ENCODE measurements at regions not wholly inside any gene's neighbourhood (a gene's known extent, or its start where the extent isn't known, plus 50 kb on each side); places are given as distances from the start of the nearest gene placed in this dataset.

DNA sequence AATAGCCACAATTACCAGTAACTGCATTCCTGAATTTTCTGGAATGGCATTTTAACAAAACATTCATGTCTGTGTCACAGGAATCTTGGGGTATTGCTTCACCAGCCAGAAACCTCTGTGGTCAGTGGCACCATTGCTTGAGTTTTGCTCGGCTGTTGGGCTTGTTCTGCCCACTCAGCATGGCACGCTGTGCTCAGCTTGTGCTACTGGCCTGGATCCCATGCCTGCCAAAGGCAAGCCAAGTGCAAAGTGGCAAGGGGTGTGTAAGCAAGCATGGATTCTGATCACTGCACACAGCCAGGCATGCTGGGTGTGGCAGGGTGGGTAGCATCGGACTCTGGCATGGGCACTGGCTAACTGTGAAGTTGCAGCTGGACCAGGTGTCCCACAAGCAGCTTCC, 1150.9 kb downstream of the MRPL39 start:
- Histone ChIP-seq H3K9ac (ENCODE audit: low read length) (no peak overlapping the region), H3K27me3 (ENCODE audit: insufficient read depth, low read depth, low read length) (no peaks in the 10 kb centered on the region), H4K20me1 (ENCODE audit: insufficient read depth) (no peaks in the 10 kb centered on the region), H3K79me2 (replicated peaks; ENCODE audit: insufficient read depth, low read length) (no peaks in the 10 kb centered on the region), H2AFZ (ENCODE audit: low read depth, low read length) (no peak overlapping the region), H3K9me3 (ENCODE audit: low read length) (no peaks in the 10 kb centered on the region), H3K4me2 (ENCODE audit: low read length) (no peak overlapping the region), H3K9me2 (ENCODE audit: insufficient read depth, low read length) (peaks cover 2% of the 10 kb centered on the region), H3K36me3 (ENCODE audit: insufficient read depth, low read length) (no peaks in the 10 kb centered on the region), H3F3A (ENCODE audit: insufficient read depth, low read length, poor library complexity, severe bottlenecking) (no peaks in the 10 kb centered on the region), H3K4me3 (ENCODE audit: low read length) (no peak overlapping the region), H3K27ac (ENCODE audit: low read length) (no peak overlapping the region)
- no peak for TF ChIP-seq TAF1 (IDR thresholded peaks at IDR 0.05; ENCODE audit: low read depth)
- no peak for TF ChIP-seq MXI1 (conservative IDR thresholded peaks at IDR 0.05; ENCODE audit: poor library complexity, severe bottlenecking)
- TF ChIP-seq, protein P1, sequence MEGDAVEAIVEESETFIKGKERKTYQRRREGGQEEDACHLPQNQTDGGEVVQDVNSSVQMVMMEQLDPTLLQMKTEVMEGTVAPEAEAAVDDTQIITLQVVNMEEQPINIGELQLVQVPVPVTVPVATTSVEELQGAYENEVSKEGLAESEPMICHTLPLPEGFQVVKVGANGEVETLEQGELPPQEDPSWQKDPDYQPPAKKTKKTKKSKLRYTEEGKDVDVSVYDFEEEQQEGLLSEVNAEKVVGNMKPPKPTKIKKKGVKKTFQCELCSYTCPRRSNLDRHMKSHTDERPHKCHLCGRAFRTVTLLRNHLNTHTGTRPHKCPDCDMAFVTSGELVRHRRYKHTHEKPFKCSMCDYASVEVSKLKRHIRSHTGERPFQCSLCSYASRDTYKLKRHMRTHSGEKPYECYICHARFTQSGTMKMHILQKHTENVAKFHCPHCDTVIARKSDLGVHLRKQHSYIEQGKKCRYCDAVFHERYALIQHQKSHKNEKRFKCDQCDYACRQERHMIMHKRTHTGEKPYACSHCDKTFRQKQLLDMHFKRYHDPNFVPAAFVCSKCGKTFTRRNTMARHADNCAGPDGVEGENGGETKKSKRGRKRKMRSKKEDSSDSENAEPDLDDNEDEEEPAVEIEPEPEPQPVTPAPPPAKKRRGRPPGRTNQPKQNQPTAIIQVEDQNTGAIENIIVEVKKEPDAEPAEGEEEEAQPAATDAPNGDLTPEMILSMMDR (IDR thresholded peaks at IDR 0.05; ENCODE audit: poor library complexity, severe bottlenecking) = no peak
- no peak for TF ChIP-seq EP300 (conservative IDR thresholded peaks at IDR 0.05; ENCODE audit: poor library complexity, severe bottlenecking)
- TF ChIP-seq RAD21 (conservative IDR thresholded peaks at IDR 0.05) = no peak
- no peak for TF ChIP-seq EZH2 (IDR thresholded peaks at IDR 0.05; ENCODE audit: borderline replicate concordance, insufficient read depth, low read length, poor library complexity, severe bottlenecking)
- TF ChIP-seq SMC3 (conservative IDR thresholded peaks at IDR 0.05; ENCODE audit: poor library complexity) = no peak
- TF ChIP-seq, protein P2, sequence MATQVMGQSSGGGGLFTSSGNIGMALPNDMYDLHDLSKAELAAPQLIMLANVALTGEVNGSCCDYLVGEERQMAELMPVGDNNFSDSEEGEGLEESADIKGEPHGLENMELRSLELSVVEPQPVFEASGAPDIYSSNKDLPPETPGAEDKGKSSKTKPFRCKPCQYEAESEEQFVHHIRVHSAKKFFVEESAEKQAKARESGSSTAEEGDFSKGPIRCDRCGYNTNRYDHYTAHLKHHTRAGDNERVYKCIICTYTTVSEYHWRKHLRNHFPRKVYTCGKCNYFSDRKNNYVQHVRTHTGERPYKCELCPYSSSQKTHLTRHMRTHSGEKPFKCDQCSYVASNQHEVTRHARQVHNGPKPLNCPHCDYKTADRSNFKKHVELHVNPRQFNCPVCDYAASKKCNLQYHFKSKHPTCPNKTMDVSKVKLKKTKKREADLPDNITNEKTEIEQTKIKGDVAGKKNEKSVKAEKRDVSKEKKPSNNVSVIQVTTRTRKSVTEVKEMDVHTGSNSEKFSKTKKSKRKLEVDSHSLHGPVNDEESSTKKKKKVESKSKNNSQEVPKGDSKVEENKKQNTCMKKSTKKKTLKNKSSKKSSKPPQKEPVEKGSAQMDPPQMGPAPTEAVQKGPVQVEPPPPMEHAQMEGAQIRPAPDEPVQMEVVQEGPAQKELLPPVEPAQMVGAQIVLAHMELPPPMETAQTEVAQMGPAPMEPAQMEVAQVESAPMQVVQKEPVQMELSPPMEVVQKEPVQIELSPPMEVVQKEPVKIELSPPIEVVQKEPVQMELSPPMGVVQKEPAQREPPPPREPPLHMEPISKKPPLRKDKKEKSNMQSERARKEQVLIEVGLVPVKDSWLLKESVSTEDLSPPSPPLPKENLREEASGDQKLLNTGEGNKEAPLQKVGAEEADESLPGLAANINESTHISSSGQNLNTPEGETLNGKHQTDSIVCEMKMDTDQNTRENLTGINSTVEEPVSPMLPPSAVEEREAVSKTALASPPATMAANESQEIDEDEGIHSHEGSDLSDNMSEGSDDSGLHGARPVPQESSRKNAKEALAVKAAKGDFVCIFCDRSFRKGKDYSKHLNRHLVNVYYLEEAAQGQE (IDR thresholded peaks at IDR 0.05; ENCODE audit: borderline replicate concordance) = no peak
- TF ChIP-seq POLR2AphosphoS5 (IDR thresholded peaks at IDR 0.05) = no peak

DNA sequence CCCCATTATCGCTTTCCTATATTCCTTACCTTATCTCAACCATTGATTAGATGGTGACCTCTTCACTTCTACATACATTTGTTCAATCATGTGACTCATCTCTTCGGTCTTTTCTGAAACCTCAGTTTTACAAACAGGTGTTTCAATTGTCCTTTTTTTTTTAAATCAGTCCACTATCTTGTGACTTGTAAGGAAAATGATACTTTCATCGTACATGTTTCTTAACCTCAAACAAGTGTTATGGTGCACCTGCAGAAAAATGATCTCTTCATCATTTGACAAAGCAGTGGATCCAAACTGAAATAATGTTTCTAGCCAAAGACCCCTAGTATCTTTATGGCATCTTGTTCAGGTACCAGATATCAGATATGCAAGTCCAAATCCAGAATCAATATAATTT, 1157.2 kb downstream of the MRPL39 start:
- TF ChIP-seq MXI1 (conservative IDR thresholded peaks at IDR 0.05; ENCODE audit: poor library complexity, severe bottlenecking) = no peak
- TF ChIP-seq, protein P2 (IDR thresholded peaks at IDR 0.05; ENCODE audit: borderline replicate concordance) = no peak
- TF ChIP-seq RAD21 (conservative IDR thresholded peaks at IDR 0.05) = no peak
- no peak for TF ChIP-seq SMC3 (conservative IDR thresholded peaks at IDR 0.05; ENCODE audit: poor library complexity)
- no peak for TF ChIP-seq EZH2 (IDR thresholded peaks at IDR 0.05; ENCODE audit: borderline replicate concordance, insufficient read depth, low read length, poor library complexity, severe bottlenecking)
- no peak for TF ChIP-seq EP300 (conservative IDR thresholded peaks at IDR 0.05; ENCODE audit: poor library complexity, severe bottlenecking)
- TF ChIP-seq POLR2AphosphoS5 (IDR thresholded peaks at IDR 0.05) = no peak
- no peak for TF ChIP-seq TAF1 (IDR thresholded peaks at IDR 0.05; ENCODE audit: low read depth)
- TF ChIP-seq, protein P1 (IDR thresholded peaks at IDR 0.05; ENCODE audit: poor library complexity, severe bottlenecking) = no peak

More for the DNA sequence above, 1157.2 kb downstream of the MRPL39 start:
- no peak overlapping the region for H3K4me3 ChIP-seq (ENCODE audit: low read length)
- no peak overlapping the region for H3K27ac ChIP-seq (ENCODE audit: low read length)
- H3K9me2 ChIP-seq (ENCODE audit: insufficient read depth, low read length) = no peaks in the 10 kb centered on the region
- H3F3A ChIP-seq (ENCODE audit: insufficient read depth, low read length, poor library complexity, severe bottlenecking) = no peaks in the 10 kb centered on the region
- no peaks in the 10 kb centered on the region for H3K9me3 ChIP-seq (ENCODE audit: low read length)
- no peaks in the 10 kb centered on the region for H3K27me3 ChIP-seq (ENCODE audit: insufficient read depth, low read depth, low read length)
- H3K4me2 ChIP-seq (ENCODE audit: low read length) = no peak overlapping the region
- H3K79me2 ChIP-seq (replicated peaks; ENCODE audit: insufficient read depth, low read length) = no peaks in the 10 kb centered on the region
- H3K9ac ChIP-seq (ENCODE audit: low read length) = no peak overlapping the region
- H3K36me3 ChIP-seq (ENCODE audit: insufficient read depth, low read length) = no peaks in the 10 kb centered on the region
- H4K20me1 ChIP-seq (ENCODE audit: insufficient read depth) = no peaks in the 10 kb centered on the region
- H2AFZ ChIP-seq (ENCODE audit: low read depth, low read length) = no peak overlapping the region

Measured in neural cell (in vitro differentiated cells).